Stimulated activated naive CD4-positive, alpha-beta T cell treated with Interleukin-2 at 50 U/mL for 16 hours (primary cell): ENCODE measurements at regions not wholly inside any gene's neighbourhood (a gene's known extent, or its start where the extent isn't known, plus 50 kb on each side); places are given as distances from the start of the nearest gene placed in this dataset.

Experiments
- DNase-seq: peaks from one replicate; lab custom pipeline; 2025; lab: John Stamatoyannopoulos, UW

GRCh38 chr14:49971156-49972130 lies 78.6 kb downstream of the ARF6 start:
- DNase-seq: peak; percentile 49

DNA sequence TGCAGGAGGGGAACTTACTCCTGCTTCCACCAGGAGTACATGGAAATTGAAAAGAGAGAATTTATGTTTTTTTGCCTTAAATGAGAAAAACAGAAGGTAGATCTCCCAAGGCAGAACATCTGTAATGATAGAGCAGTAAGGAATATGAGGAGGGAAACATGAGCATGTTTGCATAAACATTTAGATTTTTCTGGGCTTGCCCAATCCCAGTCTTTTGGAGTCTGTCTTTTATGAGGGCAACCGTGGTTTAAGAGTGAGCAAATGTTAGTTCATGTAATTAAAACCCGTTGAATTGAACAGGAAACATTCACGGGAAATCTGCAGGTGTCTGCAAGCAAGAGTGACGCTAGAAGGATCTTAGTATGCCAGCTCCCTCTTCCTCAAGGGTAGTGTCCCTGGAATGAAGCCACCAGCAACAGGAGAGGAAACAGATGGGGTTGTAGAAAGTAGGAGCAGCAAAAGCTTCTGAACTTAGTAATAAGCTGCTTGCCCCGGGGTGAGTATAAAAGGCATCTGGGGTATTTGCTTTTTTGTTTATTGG lies 79.3 kb downstream of the ARF6 start:
- DNase-seq: no peak

DNA sequence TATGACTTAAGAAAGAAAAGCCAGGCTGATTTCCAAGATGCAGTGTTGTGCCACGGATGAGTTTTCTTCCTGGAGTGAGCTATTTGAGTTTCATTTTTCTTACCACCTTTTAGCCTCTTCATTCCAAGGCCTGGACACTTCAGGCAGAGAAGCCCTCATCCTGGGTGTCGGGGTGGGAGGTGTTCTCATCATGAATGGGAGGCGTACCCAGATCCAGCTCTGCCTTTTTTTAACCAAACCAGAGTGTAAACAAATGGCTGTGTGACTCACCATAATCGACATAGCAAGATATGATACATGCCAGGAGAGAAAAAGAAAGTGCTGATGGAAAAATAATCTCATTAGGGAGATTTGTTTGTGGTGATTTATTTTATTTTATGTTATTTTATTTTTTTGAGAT lies 79.9 kb downstream of the ARF6 start:
- DNase-seq: peak; percentile 34

GRCh38 chr14:49975276-49975675 lies 82.4 kb downstream of the ARF6 start:
- DNase-seq: no peak

DNA sequence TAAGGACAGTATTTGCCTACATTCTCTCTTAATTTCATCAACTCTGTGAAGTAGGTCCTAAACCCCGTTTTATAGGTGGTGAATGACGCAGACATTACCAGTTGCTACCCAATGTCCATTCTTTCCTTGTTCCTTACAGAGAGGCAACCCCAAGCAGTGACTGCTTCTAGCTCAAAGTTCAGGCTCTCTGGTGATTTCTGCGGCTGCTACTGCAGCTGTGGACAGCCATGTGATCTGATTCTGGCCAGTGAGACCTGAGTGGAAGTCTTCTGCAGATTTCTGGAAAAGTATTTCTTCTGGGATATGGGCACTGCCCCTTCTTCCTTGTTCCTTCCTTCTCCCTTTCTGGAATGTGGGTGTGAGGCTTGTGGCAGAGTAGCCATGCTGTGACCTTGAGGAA lies 82.9 kb downstream of the ARF6 start:
- no peak for DNase-seq

DNA sequence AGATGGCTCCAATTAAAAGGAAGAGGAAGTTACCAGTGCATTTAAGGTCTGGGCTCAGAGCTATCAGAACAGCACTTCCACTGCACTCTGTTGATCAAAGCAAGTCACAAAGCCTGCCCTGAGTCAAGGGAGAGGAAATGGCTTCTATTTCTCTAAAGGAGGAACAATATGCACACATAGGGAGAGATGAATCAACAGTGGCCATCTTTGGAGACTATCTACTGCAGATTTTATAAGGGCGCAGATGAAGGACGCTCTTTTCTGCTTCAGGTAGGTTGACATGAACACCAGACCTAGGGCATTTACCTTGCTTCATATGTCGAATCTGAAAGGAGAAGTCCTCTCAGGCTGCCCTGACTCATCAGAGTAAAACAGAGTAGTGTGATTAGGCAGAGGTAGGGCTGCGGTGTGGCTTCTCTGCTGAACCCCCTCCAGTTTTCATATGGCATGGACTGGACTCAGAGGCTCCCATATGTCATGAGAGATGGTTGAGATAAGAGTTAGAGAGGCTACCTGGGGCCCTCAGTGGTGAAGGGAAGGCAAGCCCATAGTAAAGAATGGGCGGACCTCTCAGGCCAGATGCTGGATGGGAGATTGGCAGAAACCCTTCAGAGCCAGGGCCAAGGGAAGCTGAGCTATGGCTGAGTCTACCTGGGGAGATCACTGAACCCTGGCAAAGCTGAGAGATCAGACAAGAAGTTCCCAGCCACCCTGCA lies 84.4 kb downstream of the ARF6 start:
- peak; percentile 34 for DNase-seq

- no peak for DNase-seq
Observed at GRCh38 chr14:49980027-49980426, 87.1 kb downstream of the ARF6 start.

GRCh38 chr14:49982082-49982481 lies 89.2 kb downstream of the ARF6 start:
- no peak for DNase-seq

GRCh38 chr14:49982501-49982951 lies 89.6 kb downstream of the ARF6 start:
- DNase-seq: peak; percentile 23

- no peak for DNase-seq
Observed at GRCh38 chr14:49984424-49984823, 91.5 kb downstream of the ARF6 start.

- DNase-seq: no peak
Observed at GRCh38 chr14:49986343-49987014, 93.6 kb downstream of the ARF6 start.

GRCh38 chr14:49988080-49988990 lies 95.5 kb downstream of the ARF6 start:
- no peak for DNase-seq

GRCh38 chr14:49989966-49990365 lies 97.1 kb downstream of the ARF6 start:
- no peak for DNase-seq

DNA sequence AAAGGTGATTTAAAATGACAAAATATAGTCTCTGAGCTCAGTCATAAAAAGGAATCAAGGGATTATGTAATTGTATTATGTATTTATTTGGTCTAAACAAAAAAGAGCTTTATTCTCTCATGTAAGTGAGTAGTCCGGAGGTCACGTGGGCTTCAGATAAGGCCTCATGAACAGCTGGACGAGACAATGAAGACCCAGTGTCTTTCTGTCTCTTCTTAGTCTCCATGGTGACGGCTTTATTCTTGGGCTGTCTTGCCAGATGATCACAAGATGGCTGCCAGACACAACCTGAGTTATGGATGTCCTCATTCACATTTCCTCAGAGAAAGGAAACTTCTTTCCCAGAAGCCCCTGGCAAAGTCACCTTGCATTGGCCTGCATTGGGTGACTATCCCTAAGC lies 98.6 kb downstream of the ARF6 start:
- no peak for DNase-seq

DNA sequence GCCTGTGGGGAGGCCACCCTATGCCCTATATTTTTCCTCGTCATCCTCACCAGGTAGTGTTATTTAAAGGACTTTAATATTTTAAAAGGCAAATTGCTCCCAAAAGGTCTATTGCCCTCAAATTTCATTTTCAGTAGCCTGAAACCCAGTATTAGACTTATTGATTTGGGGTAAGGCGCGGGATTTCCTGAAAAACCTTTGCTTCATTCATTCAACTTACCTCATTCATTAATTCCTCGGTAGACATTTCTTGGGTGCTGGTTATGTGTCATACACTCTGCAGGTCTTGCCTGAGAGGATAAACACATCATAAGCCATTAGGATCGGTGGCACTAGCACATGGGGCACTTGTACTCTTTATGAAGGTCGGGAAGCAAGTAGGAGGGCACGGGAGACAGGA lies 99.2 kb downstream of the ARF6 start:
- no peak for DNase-seq

- DNase-seq: no peak
Observed at GRCh38 chr14:49992448-49992847, 99.6 kb downstream of the ARF6 start.

GRCh38 chr14:49992901-49993339 lies 100.0 kb downstream of the ARF6 start:
- DNase-seq: peak; percentile 23

DNA sequence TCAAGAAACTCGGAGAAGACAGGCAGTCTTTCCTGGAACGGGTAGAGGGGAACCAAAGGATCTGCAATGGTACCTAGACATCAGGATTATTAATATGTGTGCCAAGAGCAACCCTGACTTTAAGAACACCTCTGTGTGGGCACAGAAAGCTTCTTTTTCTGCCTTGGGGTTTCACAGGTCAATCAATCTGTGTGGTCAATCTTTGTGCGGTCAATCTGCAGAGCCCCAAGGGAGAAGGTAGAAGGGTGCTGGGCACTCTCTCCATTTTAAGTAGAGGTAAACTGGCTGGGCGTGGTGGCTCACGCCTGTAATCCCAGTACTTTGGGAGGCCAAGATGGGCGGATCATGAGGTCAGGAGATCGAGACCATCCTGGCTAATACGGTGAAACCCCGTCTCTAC lies 100.7 kb downstream of the ARF6 start:
- no peak for DNase-seq

GRCh38 chr14:49994951-49995561 lies 102.2 kb downstream of the ARF6 start:
- DNase-seq: no peak

DNA sequence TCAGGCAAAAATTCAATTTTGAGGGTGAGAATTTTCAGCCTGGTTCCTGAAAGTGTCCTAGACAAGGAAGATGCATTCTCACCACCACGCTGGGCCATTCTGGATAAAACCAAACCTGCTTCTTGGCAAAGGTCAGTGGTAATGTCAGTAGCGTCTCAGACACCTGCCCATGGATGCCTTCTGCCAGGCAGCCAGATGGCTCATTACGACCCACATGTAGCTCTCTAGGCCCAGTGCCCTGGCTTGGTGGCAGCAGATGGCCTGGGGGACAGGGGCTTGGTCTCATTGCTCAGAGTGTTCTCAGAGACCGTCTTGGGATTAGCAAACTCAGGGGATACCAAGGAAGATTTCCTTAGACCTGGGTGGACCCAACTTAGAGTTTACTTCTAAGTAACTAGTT lies 105.1 kb downstream of the ARF6 start:
- DNase-seq: no peak
